ENCODE measurements at regions not wholly inside any gene's neighbourhood (a gene's known extent, or its start where the extent isn't known, plus 50 kb on each side); places are given as distances from the start of the nearest gene placed in this dataset.

- no peak for TF ChIP-seq TBP (CRISPR knock-in tag; IDR thresholded peaks at IDR 0.05)
- no peak for TF ChIP-seq ATF6 (CRISPR knock-in tag; conservative IDR thresholded peaks at IDR 0.05)
- TF ChIP-seq DDIT3 (CRISPR knock-in tag; IDR thresholded peaks at IDR 0.05), result no peak
- no peak for TF ChIP-seq ZNF101 (CRISPR knock-in tag; IDR thresholded peaks at IDR 0.05; ENCODE audit: borderline replicate concordance, low read depth)
- no peak for TF ChIP-seq SCMH1 (CRISPR knock-in tag; IDR thresholded peaks at IDR 0.05; ENCODE audit: borderline replicate concordance)
- TF ChIP-seq CTCF (CRISPR knock-in tag; IDR thresholded peaks at IDR 0.05), result no peak
- no peak for TF ChIP-seq ZNF354B (CRISPR knock-in tag; IDR thresholded peaks at IDR 0.05)
- TF ChIP-seq THYN1 (CRISPR knock-in tag; IDR thresholded peaks at IDR 0.05; ENCODE audit: borderline replicate concordance, low read depth), result no peak
- no peak for TF ChIP-seq RELA (CRISPR knock-in tag; IDR thresholded peaks at IDR 0.05)
- TF ChIP-seq MTA1 (CRISPR knock-in tag; IDR thresholded peaks at IDR 0.05; ENCODE audit: borderline replicate concordance), result no peak
- no peak for TF ChIP-seq NFE2 (CRISPR knock-in tag; IDR thresholded peaks at IDR 0.05)
- no peak for TF ChIP-seq ZBTB39 (CRISPR knock-in tag; IDR thresholded peaks at IDR 0.05)
Measured at GRCh38 chr2:221673248-221673647, 101.1 kb upstream of the EPHA4 start.

All from HepG2 (cell line).